Activated T-helper 1 cell treated with Interleukin-2 at 50 U/mL for 16 hours (primary cell): ENCODE measurements at regions not wholly inside any gene's neighbourhood (a gene's known extent, or its start where the extent isn't known, plus 50 kb on each side); places are given as distances from the start of the nearest gene placed in this dataset.
"Not testable (repeated sequence)": the region's sequence is repeated elsewhere in the genome, so short reads cannot be mapped to it uniquely, and the experiment has no call there.

Source experiments
- DNase-seq: peaks from one replicate; pipeline ENCODE4 v3.0.0-alpha.2; 2020; ENCODE audit warnings: low read depth

DNA sequence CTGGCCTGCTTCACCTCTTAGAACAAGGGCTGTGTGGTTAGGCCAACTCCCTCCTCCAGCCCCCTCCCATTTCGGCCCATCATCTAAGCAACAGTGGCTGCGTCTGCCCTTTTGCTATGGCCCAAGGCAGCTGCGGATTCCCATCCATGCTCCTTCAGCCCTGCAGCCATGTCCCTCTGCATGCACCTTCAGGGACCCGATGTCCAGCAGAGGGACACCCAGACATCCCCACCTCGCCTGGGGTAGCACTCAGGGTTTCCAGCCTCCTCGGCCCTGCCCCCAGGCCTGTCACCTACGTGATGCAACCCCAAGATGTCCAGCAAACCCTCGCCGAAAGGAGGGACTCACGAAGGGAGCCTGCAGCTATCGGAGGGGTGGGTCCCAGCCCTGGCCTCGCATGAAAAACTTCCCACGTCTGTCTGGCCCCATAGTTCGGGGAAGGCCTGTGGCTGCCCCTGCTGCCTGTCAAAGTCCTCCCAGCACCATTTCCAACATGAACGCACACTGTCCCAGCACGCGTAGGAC, 194.4 kb downstream of the CTTN start:
- DNase-seq: no peak

DNA sequence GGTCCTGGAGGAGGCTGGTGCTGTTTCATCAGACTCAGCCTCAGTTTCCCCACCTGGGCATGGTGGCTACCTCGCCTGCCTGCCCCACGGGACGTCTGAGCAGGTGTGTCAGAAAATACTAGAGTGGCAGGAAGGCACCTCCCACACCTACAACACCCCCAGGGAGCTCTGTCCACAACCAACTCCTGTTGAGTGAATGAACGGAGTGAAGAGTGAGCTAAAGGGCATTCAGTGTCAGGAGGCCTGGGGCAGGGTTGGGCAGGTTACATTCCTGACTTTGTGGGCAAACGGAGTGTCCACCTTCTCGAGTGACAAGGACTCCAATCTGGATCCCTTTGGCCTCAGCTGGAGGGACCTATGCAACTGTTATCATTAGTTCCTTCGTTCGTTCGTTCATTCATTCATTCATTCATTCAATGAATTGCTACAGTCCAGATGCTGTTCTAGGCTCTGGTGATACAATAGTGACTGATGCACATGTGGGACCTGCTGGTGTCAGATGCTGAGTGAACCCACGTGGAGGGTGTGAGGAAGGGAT, 195.2 kb downstream of the CTTN start:
- no peak for DNase-seq

DNA sequence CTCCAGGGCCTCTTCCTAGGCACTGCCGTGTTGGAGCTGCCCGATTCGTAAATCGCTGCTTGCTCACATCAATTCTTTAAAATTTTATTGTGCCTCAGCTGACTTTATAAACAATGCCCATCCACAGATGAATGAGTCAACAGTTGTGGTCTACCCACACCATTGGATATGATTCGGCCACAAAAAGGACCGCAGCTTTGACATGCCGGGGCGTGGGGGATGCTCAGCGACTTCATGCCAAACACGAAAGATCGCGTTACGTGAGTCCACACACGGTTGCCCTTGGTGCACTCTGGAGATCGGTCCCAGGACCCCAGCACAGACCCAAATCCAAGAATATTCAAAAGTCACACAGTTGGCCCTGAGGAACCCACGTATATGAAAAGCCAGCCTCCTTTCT, 195.7 kb downstream of the CTTN start:
- DNase-seq: no peak

DNA sequence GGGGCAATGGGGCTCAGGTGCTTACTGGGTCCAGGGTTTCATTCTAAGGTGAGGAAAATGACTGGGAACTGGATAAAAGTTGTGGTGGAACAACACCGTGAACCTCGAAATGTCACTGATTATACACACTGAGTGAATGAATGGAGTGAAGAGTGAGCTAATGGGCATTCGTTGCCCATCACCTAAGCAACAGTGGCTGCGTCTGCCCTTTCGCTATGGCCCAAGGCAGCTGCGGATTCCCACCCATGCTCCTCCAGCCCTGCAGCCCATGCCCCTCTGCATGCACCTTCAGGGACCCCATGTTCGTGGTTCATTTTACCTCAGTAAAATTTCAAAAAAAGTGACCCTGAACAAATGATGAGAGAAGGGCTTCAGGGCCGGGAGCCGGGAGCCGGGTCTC, 196.3 kb downstream of the CTTN start:
- no peak for DNase-seq

DNA sequence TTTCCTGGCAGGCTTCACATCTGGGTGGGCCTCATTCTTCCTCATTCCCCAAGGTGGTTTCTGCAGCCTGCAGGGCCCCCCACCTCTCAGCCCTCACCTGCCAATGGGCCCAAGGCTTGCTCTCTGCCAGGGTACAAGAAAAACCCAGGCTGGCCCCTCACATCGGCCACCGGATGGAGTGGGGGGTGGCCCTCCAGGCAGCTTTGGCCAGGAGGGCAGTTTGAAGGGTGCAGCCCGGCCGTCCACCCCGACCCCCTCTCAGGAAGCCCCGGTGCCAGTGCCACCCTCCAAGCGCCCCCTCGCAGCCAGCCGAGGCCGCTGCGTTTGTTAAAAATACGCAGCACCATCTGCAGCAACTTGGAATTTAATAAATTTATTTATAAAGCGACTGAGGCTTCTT, 196.7 kb downstream of the CTTN start:
- no peak for DNase-seq

DNA sequence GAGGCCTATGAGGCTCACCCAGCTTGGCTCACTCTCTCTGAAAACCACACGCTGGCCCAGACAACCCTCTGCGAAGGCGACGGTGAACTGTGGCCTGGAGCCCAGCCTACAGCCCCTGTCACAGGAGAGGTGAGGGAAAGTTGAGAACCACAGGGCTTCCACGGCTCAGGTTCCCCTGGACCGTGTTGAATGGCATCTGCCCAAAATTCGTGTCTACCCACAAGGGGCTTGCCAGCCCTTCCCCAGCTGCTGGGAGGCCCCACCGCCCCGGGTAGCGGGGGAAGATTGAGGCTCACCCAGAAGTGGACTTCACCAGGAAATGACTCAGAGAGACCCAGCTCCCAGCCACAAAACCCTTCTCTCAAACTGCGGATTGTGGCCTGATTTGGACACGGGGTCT, 197.1 kb downstream of the CTTN start:
- DNase-seq: no peak

DNA sequence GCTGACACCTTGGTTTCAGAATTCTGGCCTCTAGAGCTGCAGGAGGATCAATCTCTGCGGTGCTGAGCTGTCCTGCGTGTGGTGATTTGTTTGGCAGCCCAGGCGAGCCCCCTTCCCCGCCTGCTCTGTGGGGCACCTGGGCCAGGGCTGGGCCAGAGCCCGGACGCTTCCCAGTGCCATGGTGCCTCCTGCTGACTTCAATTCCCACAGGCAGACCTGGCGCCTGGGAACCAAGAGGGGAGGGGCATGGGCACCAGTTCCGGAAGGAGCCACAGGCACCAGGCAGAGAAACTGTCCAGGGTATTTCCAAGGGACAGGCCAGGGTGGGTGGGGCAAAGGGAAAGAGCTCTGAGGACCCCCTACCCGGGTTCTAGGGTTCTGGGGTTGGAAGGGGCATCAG, 197.8 kb downstream of the CTTN start:
- DNase-seq: no peak

DNA sequence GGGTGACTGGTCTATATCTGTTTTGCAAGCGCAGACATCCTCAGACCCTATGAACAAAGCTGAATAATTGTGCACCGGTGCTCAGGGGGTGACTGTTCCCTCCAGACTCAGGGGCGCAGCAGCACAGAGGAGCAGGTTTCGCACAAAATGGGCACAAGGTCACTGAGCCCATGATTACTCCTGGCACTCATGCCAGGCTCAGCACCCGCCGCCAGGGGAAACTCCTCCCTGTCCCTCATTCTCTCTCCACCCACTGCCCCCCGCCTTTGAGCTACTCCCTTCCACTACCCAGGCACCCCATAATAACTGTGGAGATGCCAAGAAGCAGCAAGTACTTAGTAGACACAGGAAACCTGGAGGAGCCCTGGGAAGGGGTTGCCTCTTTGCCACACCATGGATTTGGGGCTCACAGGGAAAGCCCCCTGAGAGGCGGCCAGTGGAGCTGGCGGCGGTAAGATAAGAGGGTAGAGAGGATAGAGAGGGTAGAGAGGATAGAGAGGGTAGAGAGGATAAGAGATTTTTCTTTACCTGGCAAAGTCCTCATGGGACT, 198.8 kb downstream of the CTTN start:
- DNase-seq: no peak

DNA sequence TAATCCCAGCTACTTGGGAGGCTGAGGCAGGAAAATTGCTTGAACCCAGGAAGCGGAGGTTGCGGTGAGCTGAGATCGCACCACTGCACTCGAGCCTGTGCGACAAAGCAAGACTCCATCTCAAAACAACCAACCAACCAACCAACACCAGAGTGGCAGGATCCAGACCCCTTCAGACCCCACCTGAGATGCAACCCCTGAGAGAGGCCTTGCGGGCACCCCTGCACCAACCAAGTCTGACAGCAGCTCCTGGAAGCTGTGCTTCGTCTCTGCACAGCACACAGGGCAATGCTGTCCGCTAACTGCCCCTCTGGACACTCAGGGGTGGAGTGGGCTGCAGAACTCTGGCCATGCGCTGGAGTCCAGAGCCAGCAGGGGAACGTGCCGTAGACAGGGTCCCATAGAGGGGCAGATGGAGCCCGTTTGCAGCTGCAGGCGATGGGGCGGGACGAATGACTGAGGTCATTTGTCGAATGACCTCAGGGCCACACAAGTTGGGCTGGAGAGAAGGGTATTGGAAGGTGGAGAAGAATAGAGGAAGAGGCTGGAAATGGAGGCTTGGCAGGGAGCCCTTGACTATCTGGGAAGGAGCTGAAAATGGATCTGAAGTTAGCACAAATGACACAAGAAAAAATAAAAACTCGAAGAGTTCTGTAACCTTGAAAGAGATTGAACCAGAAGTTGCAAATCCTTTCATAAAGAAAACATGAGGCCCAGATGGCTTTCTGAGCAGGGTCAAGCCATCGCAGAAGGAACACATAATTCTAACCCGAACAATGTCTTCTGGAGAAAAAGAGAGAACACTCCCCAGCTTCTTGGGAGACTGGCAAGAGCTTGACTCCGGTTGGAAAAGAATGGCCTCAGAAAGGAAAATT, 199.7 kb downstream of the CTTN start:
- no peak for DNase-seq

DNA sequence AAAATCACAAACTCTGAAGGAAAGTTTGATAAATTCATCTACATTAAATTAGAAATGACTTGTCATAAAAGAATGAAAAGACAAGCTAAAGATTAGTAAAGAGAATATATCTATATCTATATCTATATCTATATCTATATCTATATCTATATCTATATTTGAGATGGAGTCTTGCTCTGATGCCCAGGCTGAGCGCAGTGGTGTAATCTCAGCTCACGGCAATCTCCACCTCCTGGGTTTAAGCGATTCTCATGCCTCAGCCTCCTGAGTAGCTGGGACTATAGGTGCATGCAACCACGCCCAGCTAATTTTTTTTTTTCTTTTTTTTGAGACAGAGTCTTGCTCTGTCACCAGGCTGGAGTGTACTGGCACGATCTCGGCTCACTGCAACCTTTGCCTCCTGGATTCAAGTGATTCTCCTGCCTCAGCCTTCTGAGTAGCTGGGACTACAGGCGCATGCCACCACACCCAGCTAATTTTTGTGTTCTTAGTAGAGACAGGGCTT, 202.6 kb downstream of the CTTN start:
- DNase-seq: not testable (repeated sequence)

DNA sequence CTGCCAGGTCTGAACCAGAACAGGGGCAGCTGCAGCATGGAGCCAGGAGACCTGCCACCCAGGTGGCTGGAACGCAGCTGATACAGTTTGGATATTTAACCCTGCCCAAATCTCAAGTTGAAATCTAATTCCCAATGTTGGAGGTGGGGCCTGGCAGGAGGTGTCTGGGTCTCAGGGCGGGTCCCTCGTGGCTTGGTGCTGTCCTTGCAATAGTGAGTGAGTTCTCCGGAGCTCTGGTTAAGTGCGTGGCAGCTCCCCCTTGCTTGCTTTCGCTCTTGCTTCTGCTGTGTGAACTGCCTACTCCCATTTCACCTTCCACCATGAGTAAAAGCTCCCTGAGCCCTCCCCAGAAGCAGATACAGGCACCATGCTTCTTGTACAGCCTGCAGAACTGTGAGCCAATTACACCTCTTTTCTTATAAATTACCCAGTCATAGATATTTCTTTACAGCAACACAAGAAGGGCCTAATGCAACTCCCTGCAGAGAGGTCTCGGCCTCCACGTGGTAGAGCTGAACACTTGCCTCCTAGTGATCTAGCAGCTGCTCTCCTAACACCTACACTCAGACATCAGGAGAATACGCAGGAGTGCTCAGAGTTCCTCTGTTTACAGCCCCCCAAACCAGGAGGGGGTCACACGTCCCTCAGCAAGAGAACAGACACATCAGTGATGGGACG, 203.7 kb downstream of the CTTN start:
- no peak for DNase-seq

DNA sequence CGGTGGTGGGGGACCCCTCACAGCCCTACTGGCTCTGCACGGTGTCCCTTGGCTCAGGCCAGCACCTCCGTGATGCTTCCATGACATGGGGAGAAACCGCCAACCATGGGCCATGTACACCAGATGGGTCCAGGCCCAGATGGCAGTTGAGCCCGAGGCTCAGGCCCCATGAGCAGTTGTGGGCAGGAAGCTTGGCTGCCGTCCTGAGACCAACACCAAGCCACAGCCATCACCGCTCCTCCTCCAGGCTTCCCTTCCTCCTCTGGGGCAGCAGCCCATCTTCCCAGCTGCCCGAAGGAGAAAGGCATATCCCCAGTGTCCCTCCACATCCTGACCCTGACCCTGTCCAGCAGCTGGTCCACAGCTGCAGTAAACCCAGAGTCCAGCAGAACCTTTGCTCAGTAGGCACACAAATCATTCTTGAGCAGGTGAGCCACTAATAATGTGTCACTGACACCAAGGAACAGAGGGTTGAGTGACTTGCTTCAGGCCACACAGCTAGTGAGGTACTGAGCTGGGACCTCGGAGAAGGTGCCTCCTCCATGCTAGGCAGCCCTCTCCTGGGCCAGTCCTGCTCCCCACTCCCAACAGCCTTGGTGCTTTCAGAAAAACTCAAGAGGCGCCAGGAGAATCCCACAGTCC, 204.9 kb downstream of the CTTN start:
- DNase-seq: no peak

DNA sequence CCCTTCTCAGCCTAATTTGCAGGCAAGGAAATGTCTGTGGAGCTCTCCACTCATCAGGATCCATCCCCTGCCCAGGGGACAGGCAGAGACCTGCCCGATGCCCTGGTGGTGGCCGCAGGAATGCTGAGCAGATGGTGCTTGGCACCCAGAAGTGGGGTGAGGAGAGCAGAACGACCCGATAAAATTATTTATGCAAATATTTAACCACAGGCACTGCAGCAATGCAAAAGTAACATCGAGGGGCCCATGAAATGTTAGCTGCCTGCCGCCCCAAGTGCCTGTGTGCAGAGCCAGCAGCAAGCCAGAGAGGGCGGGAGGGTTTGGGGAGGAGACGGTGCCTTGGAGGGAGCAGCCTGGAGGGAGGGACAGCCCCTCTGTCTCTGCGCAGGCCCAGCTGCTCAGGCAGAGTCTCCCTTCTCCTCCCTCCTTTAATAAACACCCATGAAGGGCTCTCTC, 205.5 kb downstream of the CTTN start:
- DNase-seq: no peak

DNA sequence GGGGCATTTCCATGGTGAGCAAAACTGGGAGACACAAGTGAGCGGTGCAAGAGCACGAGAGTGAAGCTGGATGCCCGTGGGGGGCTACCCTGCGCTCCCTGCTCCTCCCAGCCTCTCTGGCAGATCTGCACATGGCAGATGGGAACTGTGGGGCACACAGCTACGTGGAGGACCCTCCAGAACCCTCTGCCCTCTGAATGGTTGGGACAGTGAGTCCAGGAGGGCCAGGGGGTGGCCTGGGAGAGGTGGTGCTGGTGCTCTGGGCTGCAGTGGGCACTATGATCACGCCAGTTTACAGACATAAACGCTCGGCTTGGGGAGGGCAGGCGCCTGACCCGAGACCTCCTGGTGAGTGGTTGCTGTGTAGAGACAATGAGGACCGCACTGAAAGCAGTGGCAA, 205.9 kb downstream of the CTTN start:
- DNase-seq: no peak

DNA sequence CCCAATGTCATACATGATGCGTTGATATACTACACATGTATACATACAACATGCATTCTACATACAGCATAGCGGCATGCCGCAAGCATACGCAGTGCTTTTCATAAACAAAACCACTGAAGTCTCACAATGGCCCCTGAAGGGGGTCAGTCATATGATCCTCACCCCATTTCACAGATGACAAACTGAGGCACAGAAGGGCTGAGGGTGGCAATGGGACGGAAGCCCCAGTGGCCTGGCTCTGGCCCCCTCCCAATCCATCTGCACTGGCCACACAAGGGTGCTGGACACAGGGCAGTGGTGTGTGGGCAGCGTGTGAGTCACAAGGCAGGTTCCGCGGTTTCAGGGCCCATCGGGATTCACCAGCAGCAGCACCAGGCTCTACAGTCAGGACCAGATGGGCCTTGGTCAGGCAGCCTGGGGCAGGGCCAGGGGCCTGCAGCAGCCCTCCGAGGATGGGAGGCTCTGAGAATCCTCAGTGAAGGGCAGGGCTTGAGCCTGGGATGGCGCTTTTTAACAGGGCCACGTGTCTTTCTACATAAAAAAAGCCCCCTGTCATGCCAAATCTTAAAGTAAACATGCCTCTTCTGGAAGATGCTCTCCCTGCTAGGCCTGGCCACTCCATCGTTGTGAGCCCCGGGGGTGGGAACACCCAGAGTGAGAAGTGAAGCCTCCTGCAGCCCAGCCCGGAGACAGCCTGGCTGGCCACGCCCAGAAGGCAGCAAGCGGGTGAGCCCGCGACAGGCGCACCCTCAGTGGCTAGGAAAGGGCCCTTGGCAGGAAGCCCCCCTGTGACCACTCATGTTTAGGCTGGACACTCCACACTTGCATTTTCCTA, 206.5 kb downstream of the CTTN start:
- no peak for DNase-seq

DNA sequence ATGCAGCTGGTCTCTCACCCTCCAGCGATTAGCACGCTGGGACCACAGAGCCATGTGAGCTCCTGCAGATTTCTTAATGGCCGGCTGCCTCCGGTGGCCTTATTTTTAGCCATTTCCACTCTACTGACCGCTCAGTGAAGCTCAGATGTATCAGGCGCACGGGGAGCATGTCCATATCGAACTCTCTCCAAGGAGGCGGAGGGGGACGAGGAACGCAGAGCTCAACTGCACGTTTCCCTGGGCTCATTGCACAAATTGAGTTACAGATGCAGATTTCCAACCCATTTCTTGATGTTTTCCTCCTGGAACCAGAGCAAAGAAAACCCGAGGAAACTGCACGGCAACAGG, 207.1 kb downstream of the CTTN start:
- DNase-seq: no peak

DNA sequence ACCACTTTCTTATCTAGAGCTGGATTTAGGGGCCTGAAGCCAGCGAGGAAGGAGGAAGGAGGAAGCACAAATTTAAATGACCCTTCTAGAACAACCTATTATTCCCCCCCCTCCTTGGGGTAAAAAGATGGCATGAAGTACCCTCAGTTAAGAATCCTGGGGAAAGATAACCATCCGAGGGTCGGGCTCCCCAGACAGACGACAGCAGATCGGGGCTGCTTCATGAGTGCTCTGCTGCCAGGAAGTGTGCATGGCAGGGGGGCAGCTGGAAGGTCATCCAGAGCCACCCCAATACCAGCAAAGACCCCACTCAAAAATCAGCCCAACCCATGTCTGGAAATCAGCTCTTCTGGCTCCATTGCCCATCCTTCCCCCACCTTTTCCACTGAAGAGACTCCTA, 207.5 kb downstream of the CTTN start:
- DNase-seq: no peak

DNA sequence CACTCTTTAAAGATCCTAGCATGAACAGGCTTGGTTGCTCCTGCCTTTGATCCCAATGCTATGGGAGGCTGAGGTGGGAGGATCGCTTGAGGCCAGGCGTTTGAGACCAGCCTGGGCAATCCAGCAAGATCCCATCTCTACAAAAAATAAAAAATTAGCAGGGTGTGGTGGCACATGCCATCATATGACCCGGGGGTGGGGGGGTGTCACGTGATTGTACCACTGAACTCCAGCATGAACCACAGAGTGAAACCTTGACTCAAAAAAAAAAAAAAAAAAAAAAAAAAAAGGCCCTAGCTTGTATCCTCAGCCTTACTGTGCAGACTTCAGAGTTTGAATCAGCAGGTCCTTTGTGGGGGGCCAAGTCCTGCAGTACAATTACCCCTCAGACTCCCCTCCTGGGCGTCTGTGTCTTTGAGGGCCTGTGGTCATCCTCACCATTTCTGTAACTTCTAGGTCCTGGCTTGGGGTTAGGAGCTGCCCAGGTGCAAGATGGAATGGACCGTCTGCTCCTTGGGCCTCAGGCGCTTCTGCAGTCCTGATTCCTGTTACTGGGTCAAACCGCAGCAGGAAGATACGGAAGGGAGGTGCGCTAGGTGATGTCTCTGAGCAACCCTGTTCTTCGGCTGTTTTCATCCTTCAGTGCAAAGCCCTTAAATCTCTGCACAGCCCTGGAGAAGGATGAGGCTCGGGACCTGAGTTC, 208.1 kb downstream of the CTTN start:
- DNase-seq: no peak

DNA sequence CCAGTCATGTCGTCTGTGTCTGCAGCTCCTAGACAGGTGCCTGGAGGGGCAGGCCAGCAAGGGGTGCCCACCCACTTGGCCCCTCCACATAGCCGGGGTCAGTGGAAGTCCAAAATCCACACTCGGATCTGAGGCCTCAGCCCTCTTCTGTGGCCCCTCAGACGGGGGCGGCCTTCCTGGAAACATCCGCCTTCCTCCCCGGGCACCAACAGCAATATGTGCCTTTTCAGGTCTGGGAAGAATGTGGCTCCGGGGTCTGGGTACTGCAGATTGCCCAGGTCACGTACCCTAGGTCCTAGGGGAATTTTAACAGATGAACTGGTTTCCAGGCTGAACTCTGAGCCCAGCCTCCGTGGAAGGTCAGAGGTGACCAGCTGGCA, 208.6 kb downstream of the CTTN start:
- no peak for DNase-seq

DNA sequence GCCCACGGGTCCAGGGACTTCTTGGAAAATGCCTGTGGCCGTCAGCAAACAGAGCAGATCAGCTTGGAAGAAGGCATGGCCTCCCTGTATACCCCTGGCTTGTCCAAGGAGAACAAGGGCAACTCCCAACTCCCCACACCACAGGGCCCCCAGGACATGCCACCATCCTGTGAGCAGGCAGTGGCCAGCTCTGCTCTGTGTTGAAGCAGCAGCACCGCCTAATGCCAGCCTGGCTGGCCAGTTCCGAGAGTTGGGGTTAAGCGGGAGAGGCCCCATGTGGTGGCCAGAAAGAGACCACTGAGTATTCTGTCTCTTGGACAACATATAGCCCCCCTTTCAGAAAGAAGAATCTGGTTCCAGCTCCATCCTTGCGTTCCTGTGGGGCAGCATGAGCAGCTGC, 209.2 kb downstream of the CTTN start:
- DNase-seq: no peak
